ENCODE measurements at regions not wholly inside any gene's neighbourhood (a gene's known extent, or its start where the extent isn't known, plus 50 kb on each side); places are given as distances from the start of the nearest gene placed in this dataset.
"Not testable (repeated sequence)": the region's sequence is repeated elsewhere in the genome, so short reads cannot be mapped to it uniquely, and the experiment has no call there.

GRCh38 chrX:66912417-66912816 lies 273.5 kb upstream of the EDA2R start:
- no peak for FAIRE-seq

GRCh38 chrX:66902081-66902480 lies 263.2 kb upstream of the EDA2R start:
- FAIRE-seq: no peak

GRCh38 chrX:66900886-66901285 lies 262.0 kb upstream of the EDA2R start:
- FAIRE-seq: no peak

GRCh38 chrX:66892004-66892403 lies 253.1 kb upstream of the EDA2R start:
- no peak for FAIRE-seq

- FAIRE-seq: no peak
Measured at GRCh38 chrX:66889418-66889817, 250.5 kb upstream of the EDA2R start.

- no peak for FAIRE-seq
Measured at GRCh38 chrX:66882101-66882500, 243.2 kb upstream of the EDA2R start.

- no peak for FAIRE-seq
Measured at GRCh38 chrX:66876776-66877175, 237.9 kb upstream of the EDA2R start.

GRCh38 chrX:66872771-66873170 lies 233.9 kb upstream of the EDA2R start:
- no peak for FAIRE-seq

GRCh38 chrX:66863721-66864120 lies 224.8 kb upstream of the EDA2R start:
- FAIRE-seq: no peak

- FAIRE-seq: no peak
Measured at GRCh38 chrX:66833426-66833825, 194.5 kb upstream of the EDA2R start.

GRCh38 chrX:66815227-66815626 lies 176.3 kb upstream of the EDA2R start:
- FAIRE-seq: no peak

GRCh38 chrX:66794514-66794913 lies 155.6 kb upstream of the EDA2R start:
- not testable (repeated sequence) for FAIRE-seq

- no peak for FAIRE-seq
Measured at GRCh38 chrX:66766318-66766717, 127.4 kb upstream of the EDA2R start.

- FAIRE-seq: no peak
Measured at GRCh38 chrX:66760651-66761050, 121.8 kb upstream of the EDA2R start.

GRCh38 chrX:66756717-66757116 lies 117.8 kb upstream of the EDA2R start:
- FAIRE-seq: no peak

GRCh38 chrX:66751136-66751782 lies 112.4 kb upstream of the EDA2R start:
- FAIRE-seq: no peak

- FAIRE-seq: not testable (repeated sequence)
Measured at GRCh38 chrX:66744519-66744918, 105.6 kb upstream of the EDA2R start.

- no peak for FAIRE-seq
Measured at GRCh38 chrX:66731398-66731797, 92.5 kb upstream of the EDA2R start.

- peak; percentile 56 for FAIRE-seq
Measured at GRCh38 chrX:66728818-66729271, 90.0 kb upstream of the EDA2R start.

- FAIRE-seq: no peak
Measured at GRCh38 chrX:66717926-66718325, 79.0 kb upstream of the EDA2R start.

GRCh38 chrX:66698273-66699204 lies 59.7 kb upstream of the EDA2R start:
- FAIRE-seq: no peak

GRCh38 chrX:66692512-66692911 lies 53.6 kb upstream of the EDA2R start:
- FAIRE-seq: not testable (repeated sequence)
